Left lung (tissue), 4 donors: ENCODE measurements at regions not wholly inside any gene's neighbourhood (a gene's known extent, or its start where the extent isn't known, plus 50 kb on each side); places are given as distances from the start of the nearest gene placed in this dataset.

Source experiments
- ATAC-seq: fragments of 200-7000 bp; cut with Tn5 transposase; one replicate; pipeline ENCODE4 v1.9.1; 2020; ENCODE audit warnings: moderate library complexity
- DNase-seq, 4 donors: peaks; one replicate each; pipeline ENCODE4 v3.0.0-alpha.2; 2013 to 2020
- H3K27ac ChIP-seq, 2 donors: fragments of 200-600 bp; sonication (generic) in 1 of 2; one replicate each; pipeline versions ENCODE4 v1.5.0 to v1.8.0; 2020 to 2021
- H3K27me3 ChIP-seq, 2 donors: fragments of 200-600 bp; sonication (generic) in 1 of 2; one replicate each; pipeline versions ENCODE4 v1.5.0 to v1.8.0; 2020 to 2021
- H3K36me3 ChIP-seq, 2 donors: fragments of 200-600 bp; sonication (generic) in 1 of 2; one replicate each; pipeline versions ENCODE4 v1.5.0 to v1.8.0; 2020 to 2021
- H3K4me1 ChIP-seq, 2 donors: fragments of 200-600 bp; one replicate each; pipeline ENCODE4 v1.8.0; 2021
- H3K4me3 ChIP-seq, 2 donors: fragments of 200-600 bp; sonication (generic) in 1 of 2; one replicate each; pipeline versions ENCODE4 v1.5.0 to v1.8.0; 2020 to 2021; ENCODE audit warnings: mild to moderate bottlenecking in 1 of 2
- H3K9me3 ChIP-seq, 2 donors: fragments of 200-600 bp; sonication (generic) in 1 of 2; one replicate each; pipeline versions ENCODE4 v1.5.0 to v1.8.0; 2020 to 2021
- intact Hi-C, 2 donors: fragments of 100-400 bp; cut with DNase I; formaldehyde crosslinking; loops; one replicate each; pipeline versions ENCODE4 v1.11.2 to v1.14.2; 2022
- TF ChIP-seq, protein P1 (sequence below), 2 donors: fragments of 200-600 bp; sonication (generic) in 1 of 2; IDR thresholded peaks; one replicate each; pipeline versions ENCODE4 v1.5.0 to v1.8.0; 2021; ENCODE audit warnings: antibody characterized with exemption in 2 of 2
- donor health status: DM: no; HTN: yes; CAD: no.
- donor health status: DM: no; HTN: no; CAD: no.

GRCh38 chr5:125720721-125721120 is 702.5 kb upstream of the GRAMD2B start:
- no peak for DNase-seq
- Histone ChIP-seq H3K4me3 (no peak overlapping the region), H3K4me1 (no peaks in the 10 kb centered on the region), H3K36me3 (no peaks in the 10 kb centered on the region), H3K27ac (no peak overlapping the region), H3K9me3 (no peaks in the 10 kb centered on the region), H3K27me3 (no peaks in the 10 kb centered on the region)
- TF ChIP-seq, protein P1, sequence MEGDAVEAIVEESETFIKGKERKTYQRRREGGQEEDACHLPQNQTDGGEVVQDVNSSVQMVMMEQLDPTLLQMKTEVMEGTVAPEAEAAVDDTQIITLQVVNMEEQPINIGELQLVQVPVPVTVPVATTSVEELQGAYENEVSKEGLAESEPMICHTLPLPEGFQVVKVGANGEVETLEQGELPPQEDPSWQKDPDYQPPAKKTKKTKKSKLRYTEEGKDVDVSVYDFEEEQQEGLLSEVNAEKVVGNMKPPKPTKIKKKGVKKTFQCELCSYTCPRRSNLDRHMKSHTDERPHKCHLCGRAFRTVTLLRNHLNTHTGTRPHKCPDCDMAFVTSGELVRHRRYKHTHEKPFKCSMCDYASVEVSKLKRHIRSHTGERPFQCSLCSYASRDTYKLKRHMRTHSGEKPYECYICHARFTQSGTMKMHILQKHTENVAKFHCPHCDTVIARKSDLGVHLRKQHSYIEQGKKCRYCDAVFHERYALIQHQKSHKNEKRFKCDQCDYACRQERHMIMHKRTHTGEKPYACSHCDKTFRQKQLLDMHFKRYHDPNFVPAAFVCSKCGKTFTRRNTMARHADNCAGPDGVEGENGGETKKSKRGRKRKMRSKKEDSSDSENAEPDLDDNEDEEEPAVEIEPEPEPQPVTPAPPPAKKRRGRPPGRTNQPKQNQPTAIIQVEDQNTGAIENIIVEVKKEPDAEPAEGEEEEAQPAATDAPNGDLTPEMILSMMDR (IDR thresholded peaks at IDR 0.05): no peak
- intact Hi-C loops: no loop called here
- ATAC-seq: no peak

DNA sequence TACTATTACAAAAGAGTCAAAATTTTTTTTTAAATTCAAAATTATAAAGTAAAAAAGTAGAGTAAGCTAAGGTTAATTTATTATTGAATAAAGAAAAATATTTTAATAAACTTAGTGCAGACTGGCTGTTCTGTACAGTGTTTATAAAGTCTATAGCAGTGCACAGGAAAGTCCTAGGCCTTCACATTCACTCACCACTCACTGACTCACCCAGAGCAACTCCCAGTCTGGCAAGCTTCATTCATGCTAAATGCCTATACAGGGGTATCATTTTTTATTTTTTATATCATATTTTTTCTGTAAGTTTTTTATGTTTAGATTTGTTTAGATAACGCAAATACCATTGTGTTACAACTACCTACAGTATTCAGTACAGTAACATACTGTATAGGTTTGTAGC is 700.7 kb upstream of the GRAMD2B start:
- TF ChIP-seq, protein P1 (IDR thresholded peaks at IDR 0.05): no peak
- H3K9me3 ChIP-seq: no peaks in the 10 kb centered on the region
- intact Hi-C loops: no loop called here
- H3K4me3 ChIP-seq: no peak overlapping the region
- ATAC-seq (no peak), DNase-seq (no peak)
- no peaks in the 10 kb centered on the region for H3K27me3 ChIP-seq
- H3K4me1 ChIP-seq: no peaks in the 10 kb centered on the region
- no peak overlapping the region for H3K27ac ChIP-seq
- H3K36me3 ChIP-seq: no peaks in the 10 kb centered on the region

GRCh38 chr5:125725691-125726090 is 697.5 kb upstream of the GRAMD2B start:
- H3K9me3 ChIP-seq: peaks cover 0 to 9% of the 10 kb centered on the region in 2 donors
- intact Hi-C loops: no loop called here
- no peak overlapping the region for H3K4me3 ChIP-seq
- H3K4me1 ChIP-seq: no peaks in the 10 kb centered on the region
- DNase-seq (no peak), ATAC-seq (no peak)
- no peaks in the 10 kb centered on the region for H3K36me3 ChIP-seq
- no peak overlapping the region for H3K27ac ChIP-seq
- H3K27me3 ChIP-seq: no peaks in the 10 kb centered on the region
- TF ChIP-seq, protein P1 (IDR thresholded peaks at IDR 0.05): no peak

GRCh38 chr5:125743939-125744338 is 679.3 kb upstream of the GRAMD2B start:
- Histone ChIP-seq H3K4me1 (no peaks in the 10 kb centered on the region), H3K27me3 (no peaks in the 10 kb centered on the region), H3K27ac (no peak overlapping the region), H3K9me3 (peaks cover 0 to 30% of the 10 kb centered on the region in 2 donors), H3K36me3 (no peaks in the 10 kb centered on the region), H3K4me3 (no peak overlapping the region)
- no peak for ATAC-seq
- TF ChIP-seq, protein P1 (IDR thresholded peaks at IDR 0.05): no peak
- intact Hi-C loops: no loop called here
- DNase-seq: no peak

GRCh38 chr5:125746917-125747316 is 676.3 kb upstream of the GRAMD2B start:
- TF ChIP-seq, protein P1 (IDR thresholded peaks at IDR 0.05): no peak
- H3K4me1 ChIP-seq: no peaks in the 10 kb centered on the region
- peaks cover 0 to 22% of the 10 kb centered on the region in 2 donors for H3K9me3 ChIP-seq
- H3K4me3 ChIP-seq: no peak overlapping the region
- H3K27me3 ChIP-seq: no peaks in the 10 kb centered on the region
- no peak overlapping the region for H3K27ac ChIP-seq
- intact Hi-C loops: no loop called here
- no peaks in the 10 kb centered on the region for H3K36me3 ChIP-seq
- ATAC-seq (no peak), DNase-seq (no peak)
